Hematopoietic multipotent progenitor cell treated with erythropoietin and hydrocortisone succinate and interleukin-3 and kit ligand, for 4 days (in vitro differentiated cells): ENCODE measurements at regions not wholly inside any gene's neighbourhood (a gene's known extent, or its start where the extent isn't known, plus 50 kb on each side); places are given as distances from the start of the nearest gene placed in this dataset.

Source experiments
- DNase-seq: peaks from one replicate; pipeline ENCODE4 v3.0.0-alpha.2; 2015

- DNase-seq: no peak
Observed at GRCh38 chr1:58862728-58863385, 79.0 kb upstream of the JUN start.

DNA sequence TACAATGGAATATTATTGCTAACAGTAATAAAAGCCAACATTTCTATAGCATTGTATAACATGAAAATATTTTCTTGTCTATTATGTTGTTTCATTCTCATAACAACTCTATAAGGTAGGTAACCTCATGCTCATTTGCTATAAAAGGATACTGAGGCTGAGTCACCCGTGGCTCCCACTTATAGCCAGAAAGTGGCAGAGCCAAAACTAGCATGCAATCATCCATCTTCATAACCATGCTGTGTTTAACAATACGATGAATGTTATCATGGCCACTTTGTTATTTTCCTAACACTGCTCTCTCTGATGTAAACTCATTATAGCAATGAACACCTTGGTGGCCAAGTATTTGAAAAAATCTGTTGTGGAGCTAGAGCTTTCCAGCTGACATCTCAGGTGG, 80.8 kb upstream of the JUN start:
- DNase-seq: no peak

DNA sequence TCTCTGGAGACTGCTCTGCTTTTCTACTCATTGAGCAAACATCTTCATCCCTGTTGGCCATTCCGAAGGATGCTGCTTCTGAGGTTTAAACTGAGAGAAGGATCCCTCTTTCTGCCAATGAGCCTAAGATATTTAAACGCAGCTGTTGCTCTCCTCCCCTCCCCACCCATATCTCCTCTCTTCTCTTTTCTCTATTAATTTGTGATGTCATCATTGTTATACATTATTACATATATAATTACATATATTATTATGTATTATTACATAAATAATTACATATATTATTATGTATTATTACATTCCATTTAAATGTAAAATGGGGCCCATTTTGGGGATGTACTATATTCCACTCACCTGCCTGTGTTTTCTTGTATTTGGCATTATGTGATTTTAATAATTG, 82.7 kb upstream of the JUN start:
- no peak for DNase-seq

DNA sequence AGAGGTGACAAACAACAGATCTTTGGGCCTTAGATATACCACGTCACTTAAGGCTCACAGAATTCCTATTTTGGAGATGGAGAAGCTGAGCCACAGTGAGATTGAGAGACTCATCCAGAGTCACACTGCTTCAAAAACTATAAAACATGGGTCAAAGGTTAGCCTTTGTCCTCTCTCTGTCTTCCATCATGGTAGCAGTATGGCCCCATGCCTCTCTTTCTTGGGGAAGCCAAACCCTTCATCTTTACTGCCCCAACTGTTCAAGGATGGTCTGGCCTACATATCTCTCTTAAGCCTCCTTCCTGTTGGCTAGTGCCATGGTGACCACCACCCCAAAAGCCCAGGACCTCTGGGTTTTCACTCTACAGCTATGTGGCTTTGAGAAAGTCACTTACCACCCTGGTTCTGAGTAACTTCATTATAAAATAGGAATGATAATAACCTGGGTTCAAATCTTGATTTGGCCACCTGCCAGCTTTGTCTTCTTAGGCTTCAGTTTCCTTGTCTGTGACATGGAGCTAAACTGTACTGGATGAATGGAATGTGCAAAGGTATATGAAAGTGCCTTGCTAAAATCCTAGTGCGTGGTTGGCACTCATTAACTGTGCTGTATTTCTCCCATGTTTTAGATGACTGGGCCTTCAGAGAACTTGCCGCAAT, 85.9 kb upstream of the JUN start:
- DNase-seq: no peak

GRCh38 chr1:58870298-58870676, 86.4 kb upstream of the JUN start:
- no peak for DNase-seq

GRCh38 chr1:58874342-58874741, 90.5 kb upstream of the JUN start:
- no peak for DNase-seq

DNA sequence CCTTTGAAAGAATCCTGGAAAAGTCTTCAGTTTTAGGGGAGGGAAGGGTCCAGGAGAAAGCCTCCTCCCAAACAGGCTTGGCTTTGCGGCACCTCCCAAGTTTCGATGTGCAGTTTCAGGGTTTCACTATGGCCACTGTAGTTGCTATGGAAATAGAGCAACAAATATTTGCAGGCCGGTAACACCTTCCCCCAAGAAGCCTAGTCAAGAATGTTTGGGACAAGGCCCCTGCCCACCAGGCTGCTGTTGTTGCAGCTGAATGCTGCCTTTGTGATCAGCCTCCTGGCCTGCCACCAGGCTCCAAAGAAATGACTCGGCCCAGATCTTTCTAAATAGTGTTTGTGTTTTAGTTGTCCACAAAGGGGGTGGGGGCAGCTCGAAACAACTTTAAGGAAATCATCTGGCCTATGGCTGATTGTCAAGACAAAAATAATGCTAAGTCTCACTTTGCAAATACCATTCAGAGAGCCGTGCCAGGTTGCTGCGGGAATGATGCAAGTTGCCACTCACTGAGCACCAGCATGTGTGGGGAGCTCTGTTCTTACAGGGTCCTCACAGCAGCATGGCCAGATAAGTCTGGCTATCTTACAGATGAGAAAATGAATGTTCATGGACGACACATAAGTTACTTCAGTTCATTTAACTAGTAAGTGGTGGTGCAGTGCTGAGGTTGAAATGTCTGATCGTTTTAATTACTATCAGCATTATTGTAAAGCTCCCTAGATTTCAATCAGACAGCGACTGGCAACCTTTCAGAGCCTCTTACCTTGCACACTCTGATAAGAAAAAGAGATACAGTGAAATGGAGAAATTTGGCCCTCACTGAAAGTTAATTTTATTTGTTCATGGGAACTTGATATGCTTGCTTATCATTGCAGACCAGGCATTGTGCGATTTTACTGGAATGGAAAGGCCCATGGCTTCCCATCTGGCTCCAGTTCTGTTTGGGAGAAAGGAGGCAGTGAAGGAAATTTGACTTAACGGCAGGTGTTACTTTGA, 91.2 kb upstream of the JUN start:
- DNase-seq: no peak

GRCh38 chr1:58879464-58879863, 95.6 kb upstream of the JUN start:
- no peak for DNase-seq

GRCh38 chr1:58880592-58880991, 96.7 kb upstream of the JUN start:
- no peak for DNase-seq

DNA sequence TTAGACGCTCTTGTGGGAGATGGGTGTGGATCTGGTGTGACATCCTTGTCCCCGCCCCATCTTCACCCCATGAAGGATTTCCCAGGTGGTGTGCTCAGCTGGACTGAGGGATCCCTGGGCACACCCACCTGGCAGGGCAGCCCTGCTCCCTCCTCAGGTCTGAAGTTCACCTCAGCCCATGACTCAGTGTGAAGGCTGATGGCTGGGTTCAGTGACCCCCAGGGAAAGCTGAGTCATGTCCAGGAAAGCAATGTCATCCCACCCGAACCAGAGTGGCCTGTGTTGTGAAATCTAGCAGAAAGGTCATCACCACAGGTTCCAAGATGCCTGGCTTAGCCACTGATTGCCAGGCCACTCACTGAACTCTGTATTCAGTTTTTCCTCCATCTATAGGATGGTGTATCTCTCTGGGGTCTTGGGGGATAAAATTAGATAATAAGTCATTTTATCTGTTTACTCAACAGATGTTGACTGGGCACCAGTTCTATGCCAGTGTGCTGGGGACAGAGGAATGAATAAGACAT, 97.7 kb upstream of the JUN start:
- no peak for DNase-seq

DNA sequence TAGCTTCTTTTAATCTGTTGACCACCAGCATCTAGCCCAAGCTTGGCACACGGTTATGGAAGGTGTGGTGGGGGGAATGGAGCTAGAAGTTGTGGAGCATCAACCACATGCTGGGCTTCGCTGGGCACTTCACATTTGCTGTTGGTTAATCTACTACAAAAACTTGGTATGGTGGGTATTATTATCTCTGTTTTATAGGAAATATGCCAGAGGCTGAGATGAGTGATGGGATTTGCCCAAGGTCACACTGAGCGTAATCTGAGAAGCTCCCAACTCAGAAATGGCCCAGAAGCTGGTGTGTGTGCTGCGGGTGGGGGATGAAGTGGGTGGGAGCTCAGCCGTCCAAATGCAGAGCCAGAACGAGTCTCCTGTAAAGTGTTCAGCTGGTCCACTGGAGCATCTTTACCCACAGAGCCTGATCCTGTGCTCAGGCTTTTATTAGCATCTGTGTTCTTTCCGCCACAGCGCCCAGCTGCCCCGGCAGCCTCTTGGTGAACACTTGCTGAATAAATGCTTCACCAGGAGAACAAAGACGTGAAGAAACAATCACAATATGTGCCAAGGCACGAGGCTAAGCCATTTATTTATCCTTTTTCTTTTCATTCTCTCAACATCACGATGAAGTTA, 98.6 kb upstream of the JUN start:
- no peak for DNase-seq

DNA sequence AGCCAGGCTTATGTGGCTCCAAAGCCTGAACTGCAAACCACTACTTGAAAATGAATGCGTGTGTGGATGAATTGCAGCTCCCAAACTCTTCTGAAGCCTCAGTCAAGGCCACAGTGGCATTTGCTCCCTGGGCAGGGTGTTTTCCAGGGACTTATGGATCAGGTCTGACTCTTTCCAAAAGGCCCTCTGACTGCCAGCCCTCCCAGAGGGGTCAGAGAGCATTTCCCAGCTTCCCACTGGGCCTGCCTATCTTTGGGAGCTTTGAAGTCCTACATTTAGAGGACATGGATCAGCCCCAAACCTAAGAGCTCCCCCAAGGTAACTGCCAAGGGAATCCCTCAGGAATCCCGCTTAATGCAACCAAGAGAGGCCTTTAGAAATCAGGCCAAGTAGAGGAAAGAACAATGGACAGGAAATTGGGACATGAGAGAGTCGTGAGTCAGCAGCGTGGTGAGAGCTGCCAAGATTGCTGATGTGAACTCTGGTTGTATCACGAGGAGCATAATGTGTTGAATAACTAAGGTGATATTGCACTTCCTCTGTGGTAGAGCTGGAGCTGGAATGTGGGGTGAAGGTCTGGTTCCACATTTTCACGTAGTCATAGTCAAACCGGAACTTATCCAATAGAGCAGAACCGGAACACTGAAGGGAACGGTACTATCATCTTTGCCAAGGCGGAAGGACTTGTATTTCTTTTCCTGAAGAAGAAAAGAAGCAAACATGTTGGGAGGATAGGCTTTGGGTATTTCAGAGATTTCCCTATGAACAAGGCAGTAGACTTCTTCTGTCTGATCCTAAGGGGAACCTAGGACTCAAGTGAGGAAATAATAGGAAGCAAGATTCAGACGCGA, 99.4 kb upstream of the JUN start:
- peak; percentile 71 for DNase-seq

DNA sequence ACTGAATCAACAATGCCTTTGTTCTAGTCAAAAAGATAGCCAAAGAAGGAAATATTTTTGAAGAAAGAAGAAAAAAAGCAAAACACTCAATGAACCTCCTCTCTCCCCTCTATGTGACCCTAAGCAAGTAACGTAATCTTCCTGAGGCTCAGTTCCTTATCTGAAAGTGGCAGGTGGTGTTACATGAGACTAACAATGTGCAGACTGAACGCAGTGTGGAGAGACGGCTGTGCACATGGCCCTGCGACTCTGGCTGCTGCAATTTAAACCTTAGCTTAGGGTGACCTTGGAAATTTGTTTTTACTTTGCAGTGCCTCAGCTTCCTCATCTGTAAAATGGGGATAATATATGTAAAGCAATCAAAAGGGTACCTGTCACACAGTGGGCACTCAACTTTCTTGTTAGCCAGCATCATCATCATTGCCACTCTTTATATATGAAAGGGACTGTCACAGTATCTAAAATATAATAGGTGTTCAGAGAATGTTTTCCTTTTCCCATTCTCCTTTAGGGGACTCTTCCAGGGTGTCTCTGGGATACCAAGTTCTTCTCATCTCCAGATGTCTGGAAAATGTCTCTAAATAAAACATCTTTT, 100.1 kb upstream of the JUN start:
- peak; percentile 92 for DNase-seq

- no peak for DNase-seq
Observed at GRCh38 chr1:58884706-58885661, 101.1 kb upstream of the JUN start.

GRCh38 chr1:58885998-58886397, 102.2 kb upstream of the JUN start:
- DNase-seq: no peak

- no peak for DNase-seq
Observed at GRCh38 chr1:58886611-58887010, 102.8 kb upstream of the JUN start.

- DNase-seq: no peak
Observed at GRCh38 chr1:58887059-58887458, 103.2 kb upstream of the JUN start.

GRCh38 chr1:58888833-58889232, 105.0 kb upstream of the JUN start:
- no peak for DNase-seq

DNA sequence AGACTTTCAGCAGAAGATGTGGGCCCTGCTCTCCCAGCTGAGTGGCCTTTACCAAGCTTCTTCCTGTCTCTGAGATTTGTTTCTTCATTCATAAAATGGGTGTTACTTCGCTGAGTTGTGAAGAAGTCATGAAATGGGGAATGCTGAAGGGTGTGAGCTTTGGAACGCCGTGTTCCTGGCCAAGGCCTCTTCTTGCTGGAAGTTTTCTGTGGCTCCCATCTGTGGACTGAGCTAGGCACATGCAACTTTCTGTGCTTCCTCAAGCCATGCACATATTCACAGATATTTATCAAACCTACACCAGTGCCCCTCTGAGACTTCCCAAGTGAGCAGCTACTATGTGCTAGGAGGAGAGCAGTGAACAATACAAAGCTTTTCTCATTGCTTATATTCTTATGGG, 106.3 kb upstream of the JUN start:
- DNase-seq: no peak

GRCh38 chr1:58890609-58891008, 106.8 kb upstream of the JUN start:
- DNase-seq: no peak
